ENCODE measurements at regions not wholly inside any gene's neighbourhood (a gene's known extent, or its start where the extent isn't known, plus 50 kb on each side); places are given as distances from the start of the nearest gene placed in this dataset.

DNA sequence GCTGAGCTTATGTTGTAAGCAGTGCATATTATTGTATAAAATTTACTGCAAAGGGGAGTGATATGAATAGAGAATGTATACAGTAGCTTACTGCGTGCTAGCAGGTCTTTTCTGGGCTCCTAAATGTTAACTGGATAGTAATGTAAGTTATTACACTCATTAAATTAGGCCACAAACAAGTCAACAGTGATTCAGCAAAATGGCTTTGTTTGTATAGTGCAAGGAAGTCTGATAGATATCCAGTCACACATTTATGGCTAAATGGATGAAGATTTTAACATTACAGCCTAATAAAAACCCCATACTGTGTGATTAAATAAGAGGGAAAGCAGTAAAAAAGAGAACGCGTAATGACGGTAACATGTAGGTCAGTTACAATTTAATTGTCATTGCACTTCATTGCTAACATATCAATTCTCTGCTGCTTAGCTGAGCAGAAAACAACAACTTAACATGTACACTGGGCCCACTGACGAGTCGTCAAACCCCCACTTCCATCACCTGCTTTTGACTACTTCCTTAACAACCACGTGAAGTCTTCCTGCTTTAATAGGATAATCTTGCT, 665.0 kb upstream of the FANCL start:
- TF ChIP-seq PPARA (CRISPR knock-in tag; IDR thresholded peaks at IDR 0.05; ENCODE audit: borderline replicate concordance) (no peak), CSDC2 (CRISPR knock-in tag; IDR thresholded peaks at IDR 0.05) (no peak), SNAI2 (CRISPR knock-in tag; IDR thresholded peaks at IDR 0.05) (no peak), ZNF70 (CRISPR knock-in tag; IDR thresholded peaks at IDR 0.05) (no peak), ZFP3 (CRISPR knock-in tag; IDR thresholded peaks at IDR 0.05) (no peak), ARNTL (CRISPR knock-in tag; IDR thresholded peaks at IDR 0.05; ENCODE audit: borderline replicate concordance, low read depth) (no peak), ZC3H10 (CRISPR knock-in tag; IDR thresholded peaks at IDR 0.05) (no peak), ZNF8 (CRISPR knock-in tag; IDR thresholded peaks at IDR 0.05) (no peak), GLIS3 (CRISPR knock-in tag; IDR thresholded peaks at IDR 0.05) (no peak), TCF4 (CRISPR knock-in tag; IDR thresholded peaks at IDR 0.05; ENCODE audit: borderline replicate concordance) (no peak)
- TF ChIP-seq, protein P1, sequence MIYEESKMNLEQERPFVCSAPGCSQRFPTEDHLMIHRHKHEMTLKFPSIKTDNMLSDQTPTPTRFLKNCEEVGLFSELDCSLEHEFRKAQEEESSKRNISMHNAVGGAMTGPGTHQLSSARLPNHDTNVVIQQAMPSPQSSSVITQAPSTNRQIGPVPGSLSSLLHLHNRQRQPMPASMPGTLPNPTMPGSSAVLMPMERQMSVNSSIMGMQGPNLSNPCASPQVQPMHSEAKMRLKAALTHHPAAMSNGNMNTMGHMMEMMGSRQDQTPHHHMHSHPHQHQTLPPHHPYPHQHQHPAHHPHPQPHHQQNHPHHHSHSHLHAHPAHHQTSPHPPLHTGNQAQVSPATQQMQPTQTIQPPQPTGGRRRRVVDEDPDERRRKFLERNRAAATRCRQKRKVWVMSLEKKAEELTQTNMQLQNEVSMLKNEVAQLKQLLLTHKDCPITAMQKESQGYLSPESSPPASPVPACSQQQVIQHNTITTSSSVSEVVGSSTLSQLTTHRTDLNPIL (CRISPR knock-in tag; IDR thresholded peaks at IDR 0.05; ENCODE audit: low read depth): no peak
- TF ChIP-seq, protein P2, sequence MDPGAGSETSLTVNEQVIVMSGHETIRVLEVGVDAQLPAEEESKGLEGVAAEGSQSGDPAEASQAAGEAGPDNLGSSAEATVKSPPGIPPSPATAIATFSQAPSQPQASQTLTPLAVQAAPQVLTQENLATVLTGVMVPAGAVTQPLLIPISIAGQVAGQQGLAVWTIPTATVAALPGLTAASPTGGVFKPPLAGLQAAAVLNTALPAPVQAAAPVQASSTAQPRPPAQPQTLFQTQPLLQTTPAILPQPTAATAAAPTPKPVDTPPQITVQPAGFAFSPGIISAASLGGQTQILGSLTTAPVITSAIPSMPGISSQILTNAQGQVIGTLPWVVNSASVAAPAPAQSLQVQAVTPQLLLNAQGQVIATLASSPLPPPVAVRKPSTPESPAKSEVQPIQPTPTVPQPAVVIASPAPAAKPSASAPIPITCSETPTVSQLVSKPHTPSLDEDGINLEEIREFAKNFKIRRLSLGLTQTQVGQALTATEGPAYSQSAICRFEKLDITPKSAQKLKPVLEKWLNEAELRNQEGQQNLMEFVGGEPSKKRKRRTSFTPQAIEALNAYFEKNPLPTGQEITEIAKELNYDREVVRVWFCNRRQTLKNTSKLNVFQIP (CRISPR knock-in tag; IDR thresholded peaks at IDR 0.05; ENCODE audit: borderline replicate concordance, low read depth): no peak
- TF ChIP-seq, protein P3, sequence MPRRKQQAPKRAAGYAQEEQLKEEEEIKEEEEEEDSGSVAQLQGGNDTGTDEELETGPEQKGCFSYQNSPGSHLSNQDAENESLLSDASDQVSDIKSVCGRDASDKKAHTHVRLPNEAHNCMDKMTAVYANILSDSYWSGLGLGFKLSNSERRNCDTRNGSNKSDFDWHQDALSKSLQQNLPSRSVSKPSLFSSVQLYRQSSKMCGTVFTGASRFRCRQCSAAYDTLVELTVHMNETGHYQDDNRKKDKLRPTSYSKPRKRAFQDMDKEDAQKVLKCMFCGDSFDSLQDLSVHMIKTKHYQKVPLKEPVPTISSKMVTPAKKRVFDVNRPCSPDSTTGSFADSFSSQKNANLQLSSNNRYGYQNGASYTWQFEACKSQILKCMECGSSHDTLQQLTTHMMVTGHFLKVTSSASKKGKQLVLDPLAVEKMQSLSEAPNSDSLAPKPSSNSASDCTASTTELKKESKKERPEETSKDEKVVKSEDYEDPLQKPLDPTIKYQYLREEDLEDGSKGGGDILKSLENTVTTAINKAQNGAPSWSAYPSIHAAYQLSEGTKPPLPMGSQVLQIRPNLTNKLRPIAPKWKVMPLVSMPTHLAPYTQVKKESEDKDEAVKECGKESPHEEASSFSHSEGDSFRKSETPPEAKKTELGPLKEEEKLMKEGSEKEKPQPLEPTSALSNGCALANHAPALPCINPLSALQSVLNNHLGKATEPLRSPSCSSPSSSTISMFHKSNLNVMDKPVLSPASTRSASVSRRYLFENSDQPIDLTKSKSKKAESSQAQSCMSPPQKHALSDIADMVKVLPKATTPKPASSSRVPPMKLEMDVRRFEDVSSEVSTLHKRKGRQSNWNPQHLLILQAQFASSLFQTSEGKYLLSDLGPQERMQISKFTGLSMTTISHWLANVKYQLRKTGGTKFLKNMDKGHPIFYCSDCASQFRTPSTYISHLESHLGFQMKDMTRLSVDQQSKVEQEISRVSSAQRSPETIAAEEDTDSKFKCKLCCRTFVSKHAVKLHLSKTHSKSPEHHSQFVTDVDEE (CRISPR knock-in tag; IDR thresholded peaks at IDR 0.05): no peak
- ATAC-seq: no peak

DNA sequence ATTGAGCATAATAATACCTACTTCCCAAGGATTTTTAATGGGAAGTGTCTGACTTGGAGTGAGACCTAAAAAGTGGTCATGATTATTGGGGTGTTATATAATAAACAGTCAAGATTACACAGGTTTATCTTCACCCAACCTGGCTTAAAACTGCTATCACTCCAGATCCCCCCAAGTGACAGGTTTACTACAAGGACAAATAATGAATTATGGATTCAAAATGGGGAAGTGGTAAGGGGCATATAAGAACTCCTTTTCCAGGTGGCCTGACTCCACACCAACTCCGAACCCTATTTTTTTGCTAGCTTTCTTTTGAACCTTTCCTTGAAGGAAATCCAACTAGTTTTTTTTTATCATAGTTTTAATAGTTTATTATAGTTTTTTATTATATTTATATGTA, 663.0 kb upstream of the FANCL start:
- TF ChIP-seq ZC3H10 (CRISPR knock-in tag; IDR thresholded peaks at IDR 0.05) (no peak), ARNTL (CRISPR knock-in tag; IDR thresholded peaks at IDR 0.05; ENCODE audit: borderline replicate concordance, low read depth) (no peak), ISL1 (CRISPR knock-in tag; IDR thresholded peaks at IDR 0.05) (no peak)
- no peak for ATAC-seq

DNA sequence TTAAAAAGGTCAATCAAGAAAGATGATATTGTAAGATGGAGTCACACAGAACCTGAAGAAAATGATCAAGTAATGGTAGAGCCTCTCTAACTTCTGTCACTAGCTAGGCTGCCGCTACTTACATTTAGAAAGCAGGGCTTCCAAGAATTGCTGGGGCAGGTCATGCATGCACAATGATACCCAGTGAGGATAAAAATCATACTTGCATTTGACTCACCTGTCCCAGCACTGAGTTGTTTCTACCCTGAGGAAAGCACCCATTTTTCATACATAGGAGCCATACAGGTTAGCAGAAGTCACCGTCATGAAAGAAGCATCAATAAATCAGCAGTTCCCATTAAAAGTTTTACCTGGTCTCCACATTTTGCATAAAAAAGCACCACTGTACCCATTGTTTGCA, 662.3 kb upstream of the FANCL start:
- TF ChIP-seq ISL1 (CRISPR knock-in tag; IDR thresholded peaks at IDR 0.05) (no peak), ZNF70 (CRISPR knock-in tag; IDR thresholded peaks at IDR 0.05) (no peak), ESRRG (CRISPR knock-in tag; IDR thresholded peaks at IDR 0.05) (no peak), ZC3H10 (CRISPR knock-in tag; IDR thresholded peaks at IDR 0.05) (no peak), RARB (CRISPR knock-in tag; IDR thresholded peaks at IDR 0.05) (no peak), OSR1 (CRISPR knock-in tag; IDR thresholded peaks at IDR 0.05) (no peak), ARNTL (CRISPR knock-in tag; IDR thresholded peaks at IDR 0.05; ENCODE audit: borderline replicate concordance, low read depth) (no peak), CSDC2 (CRISPR knock-in tag; IDR thresholded peaks at IDR 0.05) (no peak), ZNF565 (CRISPR knock-in tag; conservative IDR thresholded peaks at IDR 0.05; ENCODE audit: low read depth) (no peak)
- TF ChIP-seq, protein P4, sequence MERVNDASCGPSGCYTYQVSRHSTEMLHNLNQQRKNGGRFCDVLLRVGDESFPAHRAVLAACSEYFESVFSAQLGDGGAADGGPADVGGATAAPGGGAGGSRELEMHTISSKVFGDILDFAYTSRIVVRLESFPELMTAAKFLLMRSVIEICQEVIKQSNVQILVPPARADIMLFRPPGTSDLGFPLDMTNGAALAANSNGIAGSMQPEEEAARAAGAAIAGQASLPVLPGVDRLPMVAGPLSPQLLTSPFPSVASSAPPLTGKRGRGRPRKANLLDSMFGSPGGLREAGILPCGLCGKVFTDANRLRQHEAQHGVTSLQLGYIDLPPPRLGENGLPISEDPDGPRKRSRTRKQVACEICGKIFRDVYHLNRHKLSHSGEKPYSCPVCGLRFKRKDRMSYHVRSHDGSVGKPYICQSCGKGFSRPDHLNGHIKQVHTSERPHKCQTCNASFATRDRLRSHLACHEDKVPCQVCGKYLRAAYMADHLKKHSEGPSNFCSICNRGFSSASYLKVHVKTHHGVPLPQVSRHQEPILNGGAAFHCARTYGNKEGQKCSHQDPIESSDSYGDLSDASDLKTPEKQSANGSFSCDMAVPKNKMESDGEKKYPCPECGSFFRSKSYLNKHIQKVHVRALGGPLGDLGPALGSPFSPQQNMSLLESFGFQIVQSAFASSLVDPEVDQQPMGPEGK (CRISPR knock-in tag; IDR thresholded peaks at IDR 0.05; ENCODE audit: borderline replicate concordance): no peak
- no peak for ATAC-seq

DNA sequence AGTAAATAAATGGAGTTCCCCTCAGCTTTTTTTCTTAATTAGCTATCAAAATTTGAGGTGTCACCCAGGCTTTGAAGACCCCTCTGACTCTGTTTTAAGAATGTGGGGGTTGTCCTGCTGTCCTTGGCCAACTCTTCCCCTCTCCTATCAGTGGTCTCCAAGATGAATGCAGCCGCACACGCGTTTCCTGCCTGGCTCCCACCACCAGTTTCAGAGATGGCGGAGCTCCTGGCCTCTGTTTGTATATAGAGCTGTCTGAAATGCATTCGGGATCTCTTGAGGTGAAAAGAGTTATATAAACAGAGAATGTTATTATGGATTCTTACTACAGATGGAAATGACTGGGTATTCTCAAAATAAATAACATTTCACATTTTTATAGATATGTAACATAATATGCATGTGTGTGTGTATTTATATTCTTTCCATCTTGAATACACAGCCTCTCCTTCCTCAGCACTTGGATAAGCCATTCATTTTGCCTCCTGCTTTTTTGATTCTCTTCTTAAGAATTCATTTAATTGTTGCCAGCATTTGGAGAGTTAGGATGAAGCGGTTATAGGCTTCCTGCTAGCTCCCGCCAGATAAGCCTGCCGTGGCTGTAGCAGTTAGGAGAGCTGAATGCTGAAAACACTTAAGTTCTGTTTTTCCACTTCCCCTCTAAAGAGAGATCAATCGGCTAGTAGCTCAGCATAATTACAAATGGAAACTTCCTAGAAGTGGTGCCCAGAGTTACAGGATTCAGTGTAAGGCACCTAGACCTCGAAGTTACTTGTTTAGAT, 659.3 kb upstream of the FANCL start:
- ATAC-seq: no peak
- TF ChIP-seq ZNF70 (CRISPR knock-in tag; IDR thresholded peaks at IDR 0.05): no peak
- no peak for TF ChIP-seq GLIS3 (CRISPR knock-in tag; IDR thresholded peaks at IDR 0.05)
- TF ChIP-seq ZFP3 (CRISPR knock-in tag; IDR thresholded peaks at IDR 0.05): no peak
- no peak for TF ChIP-seq ARNTL (CRISPR knock-in tag; IDR thresholded peaks at IDR 0.05; ENCODE audit: borderline replicate concordance, low read depth)
- TF ChIP-seq CSDC2 (CRISPR knock-in tag; IDR thresholded peaks at IDR 0.05): no peak
- no peak for TF ChIP-seq TOX (CRISPR knock-in tag; IDR thresholded peaks at IDR 0.05; ENCODE audit: borderline replicate concordance)
- TF ChIP-seq, protein P1 (CRISPR knock-in tag; IDR thresholded peaks at IDR 0.05; ENCODE audit: low read depth): no peak
- TF ChIP-seq ESRRG (CRISPR knock-in tag; IDR thresholded peaks at IDR 0.05): no peak
- TF ChIP-seq ZFP30 (CRISPR knock-in tag; IDR thresholded peaks at IDR 0.05): no peak
